Ovary (tissue), 7 donors: ENCODE measurements at regions not wholly inside any gene's neighbourhood (a gene's known extent, or its start where the extent isn't known, plus 50 kb on each side); places are given as distances from the start of the nearest gene placed in this dataset.

Experiments used
- DNase-seq, 5 donors: peaks; one replicate each; pipeline ENCODE4 v3.0.0-alpha.2; 2019 to 2020
- H3K27ac ChIP-seq, 2 donors: fragments of 200-600 bp; one replicate each; pipeline versions ENCODE4 v1.5.1 to v1.8.0; 2019 to 2022
- H3K27me3 ChIP-seq: fragments of 200-600 bp; one replicate; pipeline ENCODE4 v1.8.0; 2022
- H3K36me3 ChIP-seq: fragments of 200-600 bp; sonication (generic); one replicate; pipeline ENCODE4 v1.5.1; 2019
- H3K4me1 ChIP-seq: one replicate; pipeline ENCODE4 v1.8.1; 2013; ENCODE audit warnings: mild to moderate bottlenecking, moderate library complexity; ENCODE audit not compliant: insufficient read depth
- H3K4me3 ChIP-seq: fragments of 200-600 bp; sonication (generic); one replicate; pipeline ENCODE4 v1.5.1; 2017
- H3K9me3 ChIP-seq, 2 donors: fragments of 200-600 bp in 1 of 2; sonication (generic) in 1 of 2; one replicate each; pipeline versions ENCODE4 v1.5.1 to v1.8.1; 2013 to 2019; ENCODE audit warnings: mild to moderate bottlenecking in 1 of 2, moderate library complexity in 1 of 2
- EP300 ChIP-seq: sonication (generic); formaldehyde crosslinking; IDR thresholded peaks from one replicate; pipeline ENCODE4 v1.6.1; 2017; ENCODE audit warnings: antibody characterized with exemption
- POLR2A ChIP-seq: fragments of 450-650 bp; IDR thresholded peaks from one replicate; pipeline ENCODE4 v1.6.1; 2017; ENCODE audit warnings: antibody characterized with exemption, mild to moderate bottlenecking, moderate library complexity
- WGBS, 3 donors: extraction: QIAGEN DNeasy Blood & Tissue Kit in 1 of 3; methylation state at CpG; one replicate each; pipeline versions ENCODE4 v1.1.5 to v1.1.7; 2013 to 2017; 5-methylcytosine and 5-hydroxymethylcytosine counted together
- intact Hi-C, 4 donors: fragments of 100-400 bp; cut with DNase I; formaldehyde crosslinking; loops; one replicate each; pipeline versions ENCODE4 v1.11.0 to v1.15.1; 2022 to 2023
- TF ChIP-seq, protein P1 (sequence below), 3 donors: fragments of 450-650 bp in 2 of 3; fragments of 200-600 bp in 1 of 3; IDR thresholded peaks; one replicate each; pipeline versions ENCODE4 v1.5.1 to v1.8.0; 2016 to 2022; ENCODE audit warnings: antibody characterized with exemption in 3 of 3, mild to moderate bottlenecking in 1 of 3
- donor health status: DM: no; HTN: no; CAD: no; lungs with moderate emphysema.
- donor health status: DM: no; HTN: no; CAD: no.
- donor health status: Bipolar disorder and iron deficiency.
- donor health status: DM: no; HTN: no; CAD: no.
- donor health status: DM: yes; HTN: yes; CAD: no.

DNA sequence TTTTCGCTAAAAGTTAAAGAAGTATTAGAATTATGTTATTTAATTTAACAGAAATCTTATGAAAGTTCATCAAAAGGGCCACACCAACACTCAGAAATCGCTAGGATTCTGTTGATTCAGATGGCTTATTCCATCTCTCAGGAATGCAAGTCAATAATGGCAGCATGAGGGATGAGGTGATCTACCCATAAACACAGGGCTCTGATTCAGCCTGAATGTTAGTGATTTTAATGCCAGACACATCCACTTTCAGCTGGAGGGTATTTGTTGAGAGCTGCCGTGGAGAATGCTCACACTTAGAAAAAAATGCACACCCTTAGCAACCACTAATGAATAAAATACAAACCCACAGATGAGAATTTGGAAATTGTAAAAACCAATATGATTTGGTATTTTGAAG, 173.3 kb upstream of the ERBB4 start:
- Histone ChIP-seq H3K9me3 (no peaks in the 10 kb centered on the region), H3K36me3 (no peaks in the 10 kb centered on the region), H3K4me1 (no peaks in the 10 kb centered on the region), H3K27me3 (no peaks in the 10 kb centered on the region), H3K27ac (no peak overlapping the region), H3K4me3 (no peak overlapping the region)
- TF ChIP-seq POLR2A, result no peak
- TF ChIP-seq, protein P1, sequence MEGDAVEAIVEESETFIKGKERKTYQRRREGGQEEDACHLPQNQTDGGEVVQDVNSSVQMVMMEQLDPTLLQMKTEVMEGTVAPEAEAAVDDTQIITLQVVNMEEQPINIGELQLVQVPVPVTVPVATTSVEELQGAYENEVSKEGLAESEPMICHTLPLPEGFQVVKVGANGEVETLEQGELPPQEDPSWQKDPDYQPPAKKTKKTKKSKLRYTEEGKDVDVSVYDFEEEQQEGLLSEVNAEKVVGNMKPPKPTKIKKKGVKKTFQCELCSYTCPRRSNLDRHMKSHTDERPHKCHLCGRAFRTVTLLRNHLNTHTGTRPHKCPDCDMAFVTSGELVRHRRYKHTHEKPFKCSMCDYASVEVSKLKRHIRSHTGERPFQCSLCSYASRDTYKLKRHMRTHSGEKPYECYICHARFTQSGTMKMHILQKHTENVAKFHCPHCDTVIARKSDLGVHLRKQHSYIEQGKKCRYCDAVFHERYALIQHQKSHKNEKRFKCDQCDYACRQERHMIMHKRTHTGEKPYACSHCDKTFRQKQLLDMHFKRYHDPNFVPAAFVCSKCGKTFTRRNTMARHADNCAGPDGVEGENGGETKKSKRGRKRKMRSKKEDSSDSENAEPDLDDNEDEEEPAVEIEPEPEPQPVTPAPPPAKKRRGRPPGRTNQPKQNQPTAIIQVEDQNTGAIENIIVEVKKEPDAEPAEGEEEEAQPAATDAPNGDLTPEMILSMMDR (IDR thresholded peaks at IDR 0.05), result no peak
- no peak for TF ChIP-seq EP300
- DNase-seq, result no peak
- intact Hi-C loops, result no loop called here
- WGBS, 3 donors, result 67 to 72% (median 68%) methylated on average over 3 of the region's 3 CpGs

DNA sequence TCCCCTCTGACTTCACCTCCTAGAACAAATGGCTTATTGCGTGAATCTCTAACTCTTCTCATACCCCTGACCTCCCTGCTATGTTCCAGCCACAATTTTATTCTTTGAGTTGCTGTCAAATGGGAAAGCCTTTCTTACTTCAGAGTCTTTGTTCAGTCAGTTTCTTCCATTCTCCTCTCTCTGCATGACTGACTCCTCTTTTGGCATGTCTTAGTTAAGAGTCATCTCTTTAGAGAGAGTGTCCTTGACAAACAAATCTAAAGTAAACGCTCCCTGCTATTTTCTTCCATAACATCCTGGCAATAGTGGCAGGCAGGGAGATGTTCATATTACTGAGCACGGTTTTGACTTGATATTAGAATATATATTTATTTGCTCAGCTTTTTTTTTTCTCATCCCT, 170.7 kb upstream of the ERBB4 start:
- Histone ChIP-seq H3K27me3 (no peaks in the 10 kb centered on the region), H3K9me3 (no peaks in the 10 kb centered on the region), H3K4me3 (no peak overlapping the region), H3K36me3 (no peaks in the 10 kb centered on the region), H3K27ac (no peak overlapping the region), H3K4me1 (no peaks in the 10 kb centered on the region)
- intact Hi-C loops, result no loop called here
- TF ChIP-seq, protein P1 (IDR thresholded peaks at IDR 0.05), result no peak
- TF ChIP-seq POLR2A, result no peak
- WGBS, 3 donors, result 31 to 49% (median 34%) methylated on average over 3 of the region's 3 CpGs
- DNase-seq, result no peak

DNA sequence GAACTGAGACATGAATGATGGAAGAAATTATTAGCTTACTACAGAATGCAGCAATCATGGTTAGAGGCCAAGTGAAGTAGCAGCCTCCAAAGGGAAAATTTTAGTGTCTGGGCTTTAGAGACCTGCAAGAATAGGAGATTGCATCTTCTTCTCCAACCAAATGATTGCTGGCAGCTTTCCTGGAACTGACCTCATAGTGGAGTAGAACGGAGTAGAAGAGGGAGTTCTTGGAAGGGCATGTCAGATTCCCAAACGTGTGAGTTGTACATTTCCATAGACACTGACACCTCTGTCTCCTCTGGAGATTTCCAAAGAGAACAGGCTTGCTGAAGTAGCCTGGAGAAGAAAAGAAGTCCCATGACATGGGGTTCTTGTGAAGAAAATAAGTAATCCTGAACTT, 169.8 kb upstream of the ERBB4 start:
- Histone ChIP-seq H3K36me3 (no peaks in the 10 kb centered on the region), H3K9me3 (no peaks in the 10 kb centered on the region), H3K27ac (no peak overlapping the region), H3K4me3 (no peak overlapping the region), H3K4me1 (no peaks in the 10 kb centered on the region), H3K27me3 (no peaks in the 10 kb centered on the region)
- 39 to 53% (median 45%) methylated on average over 2 of the region's 2 CpGs for WGBS, 3 donors
- no peak for TF ChIP-seq EP300
- TF ChIP-seq POLR2A, result no peak
- TF ChIP-seq, protein P1 (IDR thresholded peaks at IDR 0.05), result no peak
- intact Hi-C loops, result no loop called here
- DNase-seq, result no peak

DNA sequence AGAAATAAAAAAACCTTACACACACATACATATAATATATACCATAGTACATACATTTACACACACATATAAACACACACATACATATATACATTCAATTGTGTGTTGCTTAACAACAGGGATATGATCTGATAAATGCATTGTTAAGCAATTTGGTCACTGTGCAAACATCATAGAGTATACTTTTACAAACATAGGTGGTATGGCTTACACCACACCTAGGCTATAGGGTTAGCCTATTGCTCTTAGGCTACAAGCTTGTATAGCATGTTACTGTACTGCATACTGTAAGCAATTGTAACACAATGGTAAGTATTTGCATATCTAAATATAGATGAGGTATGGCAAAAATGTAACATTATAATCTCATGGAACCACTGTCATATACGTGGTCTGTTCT, 156.8 kb upstream of the ERBB4 start:
- H3K9me3 ChIP-seq, result no peaks in the 10 kb centered on the region
- TF ChIP-seq, protein P1 (IDR thresholded peaks at IDR 0.05), result no peak
- no peak for TF ChIP-seq POLR2A
- no peak for TF ChIP-seq EP300
- 88 to 90% (median 90%) methylated on average over 1 of the region's 1 CpG for WGBS, 3 donors
- no peak overlapping the region for H3K4me3 ChIP-seq
- no peak overlapping the region for H3K27ac ChIP-seq
- no peak for DNase-seq
- H3K27me3 ChIP-seq, result no peaks in the 10 kb centered on the region
- intact Hi-C loops, result no loop called here
- H3K36me3 ChIP-seq, result no peaks in the 10 kb centered on the region
- no peaks in the 10 kb centered on the region for H3K4me1 ChIP-seq

DNA sequence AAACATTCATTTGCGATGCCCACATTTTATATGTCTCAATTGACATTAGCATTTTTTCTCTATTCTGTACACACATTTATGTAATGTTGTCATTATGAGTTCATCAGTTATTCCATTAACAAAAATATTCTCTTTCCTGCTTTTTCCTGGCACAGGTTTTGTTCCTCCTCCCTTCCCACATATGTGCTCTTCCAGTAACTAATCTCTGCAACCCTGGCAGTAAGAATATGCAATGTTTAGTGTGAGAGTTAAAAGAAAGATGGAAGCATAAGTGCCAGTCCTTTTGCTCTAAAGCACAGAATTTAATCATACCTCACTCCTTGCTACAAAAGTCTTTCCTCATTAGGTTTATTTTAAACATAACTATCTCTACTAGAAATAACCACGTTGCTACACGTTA, 155.8 kb upstream of the ERBB4 start:
- TF ChIP-seq, protein P1 (IDR thresholded peaks at IDR 0.05), result no peak
- TF ChIP-seq EP300 (no peak), POLR2A (no peak)
- no peak overlapping the region for H3K4me3 ChIP-seq
- H3K27me3 ChIP-seq, result no peaks in the 10 kb centered on the region
- H3K36me3 ChIP-seq, result no peaks in the 10 kb centered on the region
- DNase-seq, result no peak
- no peaks in the 10 kb centered on the region for H3K9me3 ChIP-seq
- intact Hi-C loops, result no loop called here
- H3K27ac ChIP-seq, result no peak overlapping the region
- 37 to 42% (median 40%) methylated on average over 3 of the region's 3 CpGs for WGBS, 3 donors
- H3K4me1 ChIP-seq, result no peaks in the 10 kb centered on the region
